Ectodermal cell (in vitro differentiated cells): ENCODE measurements at regions not wholly inside any gene's neighbourhood (a gene's known extent, or its start where the extent isn't known, plus 50 kb on each side); places are given as distances from the start of the nearest gene placed in this dataset.

Experiments
- H3K27ac ChIP-seq: 2 replicates; pipeline ENCODE4 v1.7.0; 2013; ENCODE audit warnings: mild to moderate bottlenecking, low read depth, low read length; ENCODE audit not compliant: insufficient read depth, poor library complexity, severe bottlenecking
- H3K27me3 ChIP-seq: 2 replicates; pipeline ENCODE4 v1.7.0; 2013; ENCODE audit warnings: mild to moderate bottlenecking, low read length; ENCODE audit not compliant: insufficient read depth, control insufficient read depth, poor library complexity, severe bottlenecking
- H3K36me3 ChIP-seq: one replicate; pipeline ENCODE4 v1.7.0; 2013; ENCODE audit warnings: low read length; ENCODE audit not compliant: control insufficient read depth, insufficient read depth
- H3K4me1 ChIP-seq: one replicate; pipeline ENCODE4 v1.7.0; 2013; ENCODE audit warnings: low read length; ENCODE audit not compliant: control insufficient read depth, insufficient read depth
- H3K4me3 ChIP-seq: 2 replicates; pipeline ENCODE4 v1.7.0; 2013; ENCODE audit warnings: low read depth, low read length, control low read depth; ENCODE audit not compliant: insufficient read depth
- H3K9me3 ChIP-seq: 2 replicates; pipeline ENCODE4 v1.7.0; 2013; ENCODE audit warnings: mild to moderate bottlenecking, low read length, moderate library complexity; ENCODE audit not compliant: control insufficient read depth
- WGBS, 2 experiments: methylation state at CpG; one replicate each; pipeline ENCODE4 v1.1.7; 2013; ENCODE audit warnings: missing lambda C conversion rate in 2 of 2; 5-methylcytosine and 5-hydroxymethylcytosine counted together

DNA sequence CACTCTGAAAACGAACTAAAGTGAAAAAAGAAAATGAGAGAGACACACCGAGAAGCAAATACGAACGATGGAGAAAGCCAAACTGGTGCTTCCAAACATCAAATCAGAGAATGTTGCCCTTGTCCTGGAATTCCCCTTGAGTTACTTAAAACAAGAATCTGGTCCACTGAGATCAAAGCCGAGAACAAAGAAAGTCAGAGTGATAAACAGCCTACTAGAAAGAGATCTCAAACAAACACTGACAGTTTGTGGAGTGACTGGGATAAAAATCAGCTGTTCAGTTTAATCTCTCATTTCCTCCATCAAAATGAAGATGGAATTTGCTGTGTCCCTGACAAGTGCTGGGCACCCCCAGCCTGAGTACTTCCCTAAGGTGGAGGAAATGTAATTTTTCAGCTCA is 582.6 kb downstream of the NR2F1-AS1 start:
- Histone ChIP-seq H3K27ac (no peak overlapping the region), H3K27me3 (no peaks in the 10 kb centered on the region), H3K36me3 (peaks cover 2% of the 10 kb centered on the region), H3K4me3 (no peak overlapping the region), H3K4me1 (peaks cover 5% of the 10 kb centered on the region), H3K9me3 (no peaks in the 10 kb centered on the region)
- WGBS, 2 experiments = 87 to 92% methylated on average over 5 of the region's 5 CpGs

DNA sequence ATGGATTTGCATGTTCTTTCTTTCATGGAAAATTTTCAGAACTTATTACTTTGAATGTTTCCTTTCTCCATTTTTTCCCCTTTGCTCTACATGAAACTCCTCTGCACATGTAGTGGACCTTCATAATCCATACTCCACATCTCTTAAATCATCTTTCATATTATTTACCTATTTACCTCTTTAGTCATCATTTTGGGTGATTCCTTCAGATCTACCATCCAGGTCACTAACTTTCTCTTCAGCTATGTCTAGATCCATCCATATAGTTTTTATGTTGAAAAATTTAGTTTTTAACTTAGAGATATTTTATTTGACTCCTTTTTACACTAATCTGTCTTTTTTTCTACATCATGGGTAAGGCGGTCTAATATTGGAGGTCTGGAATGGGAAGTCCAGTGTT is 586.6 kb downstream of the NR2F1-AS1 start:
- Histone ChIP-seq H3K4me3 (no peak overlapping the region), H3K27ac (no peak overlapping the region), H3K4me1 (peaks cover 13% of the 10 kb centered on the region), H3K27me3 (no peaks in the 10 kb centered on the region), H3K9me3 (no peaks in the 10 kb centered on the region), H3K36me3 (peaks cover 4% of the 10 kb centered on the region)
- 100% methylated on average over 1 of the region's 1 CpG; no CpG with 5 or more reads in 1 of the 2 experiments for WGBS, 2 experiments

GRCh38 chr5:92992073-92992472 is 588.9 kb downstream of the NR2F1-AS1 start:
- H3K36me3 ChIP-seq = peaks cover 4% of the 10 kb centered on the region
- H3K27me3 ChIP-seq = no peaks in the 10 kb centered on the region
- peak overlapping the region; percentile 41 for H3K27ac ChIP-seq
- H3K4me1 ChIP-seq = peaks cover 8% of the 10 kb centered on the region
- no peaks in the 10 kb centered on the region for H3K9me3 ChIP-seq
- H3K4me3 ChIP-seq = no peak overlapping the region

DNA sequence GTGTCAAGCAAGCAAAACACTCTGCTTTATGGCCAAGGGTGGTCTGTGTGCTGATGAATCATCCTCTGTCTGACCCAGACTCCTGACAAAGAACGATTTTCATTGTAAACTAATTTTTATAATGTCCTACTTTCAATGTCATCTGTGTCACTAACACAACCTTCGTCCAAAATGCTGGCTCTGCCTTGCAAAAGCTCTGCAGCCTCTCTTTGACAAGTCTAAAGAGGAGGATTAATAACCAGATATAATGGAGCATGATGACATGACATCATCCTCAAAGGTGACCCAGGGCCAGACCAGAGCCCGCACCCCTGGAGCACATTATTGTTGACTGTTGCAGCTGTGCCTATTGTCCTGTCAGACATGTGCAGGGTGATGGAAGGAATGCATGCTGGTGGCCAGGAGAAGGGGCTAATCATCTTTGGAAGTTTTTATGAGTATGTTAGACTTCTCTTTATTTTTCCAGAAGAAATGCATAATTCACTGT is 589.4 kb downstream of the NR2F1-AS1 start:
- no peak overlapping the region for H3K4me3 ChIP-seq
- 77 to 87% methylated on average over 2 to 3 of the region's 3 CpGs for WGBS, 2 experiments
- peaks cover 4% of the 10 kb centered on the region for H3K36me3 ChIP-seq
- no peaks in the 10 kb centered on the region for H3K9me3 ChIP-seq
- peaks cover 8% of the 10 kb centered on the region for H3K4me1 ChIP-seq
- peak overlapping the region; percentile 51 for H3K27ac ChIP-seq
- H3K27me3 ChIP-seq = no peaks in the 10 kb centered on the region

DNA sequence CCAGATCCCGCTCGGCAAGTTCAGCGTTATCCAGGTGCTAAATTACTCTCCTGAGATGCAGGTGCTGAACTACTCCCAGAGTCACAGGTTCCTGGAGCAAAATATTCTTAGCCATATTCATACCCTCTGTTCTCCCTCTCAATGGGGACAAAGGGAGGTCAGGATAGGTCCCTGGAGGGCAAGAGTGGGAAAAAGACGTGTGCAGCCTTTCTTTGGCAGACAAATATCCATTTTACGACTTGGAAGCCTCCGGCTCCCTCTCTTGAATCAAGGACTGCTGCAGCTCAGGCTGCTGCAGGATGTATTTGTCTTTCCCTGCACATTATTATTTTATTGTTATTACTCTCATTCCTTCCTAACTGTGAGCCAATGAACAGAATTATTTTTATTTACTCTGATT is 590.2 kb downstream of the NR2F1-AS1 start:
- no peak overlapping the region for H3K4me3 ChIP-seq
- no peak overlapping the region for H3K27ac ChIP-seq
- H3K27me3 ChIP-seq = no peaks in the 10 kb centered on the region
- WGBS, 2 experiments = 86 to 87% methylated on average over 6 of the region's 6 CpGs
- peaks cover 8% of the 10 kb centered on the region for H3K4me1 ChIP-seq
- H3K9me3 ChIP-seq = no peaks in the 10 kb centered on the region
- H3K36me3 ChIP-seq = peaks cover 4% of the 10 kb centered on the region

DNA sequence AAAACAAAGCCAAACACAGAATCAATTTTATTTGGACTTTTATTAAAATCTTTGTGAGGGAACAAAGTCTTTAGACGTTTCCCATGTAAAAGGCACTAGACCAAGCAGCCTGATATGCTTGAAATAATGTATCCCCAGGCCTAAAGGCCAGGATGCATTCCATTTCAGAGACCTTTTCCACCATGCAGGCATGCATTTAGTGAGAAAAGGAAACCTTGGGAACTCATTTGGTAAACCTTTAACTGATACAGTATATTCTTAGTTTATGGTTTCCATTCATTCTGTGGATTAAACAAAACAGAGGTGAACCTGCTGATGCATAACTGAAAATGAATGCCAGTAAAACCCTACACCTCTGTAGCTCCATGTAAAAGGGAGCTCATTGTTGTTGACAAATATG is 600.0 kb downstream of the NR2F1-AS1 start:
- WGBS, 2 experiments = 73 to 97% methylated on average over 1 of the region's 1 CpG
- Histone ChIP-seq H3K36me3 (no peaks in the 10 kb centered on the region), H3K4me1 (peaks cover 7% of the 10 kb centered on the region), H3K4me3 (no peak overlapping the region), H3K9me3 (no peaks in the 10 kb centered on the region), H3K27me3 (no peaks in the 10 kb centered on the region), H3K27ac (no peak overlapping the region)

GRCh38 chr5:92980491-92980890 is 600.5 kb downstream of the NR2F1-AS1 start:
- H3K27me3 ChIP-seq = no peaks in the 10 kb centered on the region
- no peaks in the 10 kb centered on the region for H3K9me3 ChIP-seq
- WGBS, 2 experiments = 96 to 100% methylated on average over 3 of the region's 3 CpGs
- H3K27ac ChIP-seq = no peak overlapping the region
- H3K36me3 ChIP-seq = no peaks in the 10 kb centered on the region
- H3K4me1 ChIP-seq = peaks cover 7% of the 10 kb centered on the region
- no peak overlapping the region for H3K4me3 ChIP-seq

DNA sequence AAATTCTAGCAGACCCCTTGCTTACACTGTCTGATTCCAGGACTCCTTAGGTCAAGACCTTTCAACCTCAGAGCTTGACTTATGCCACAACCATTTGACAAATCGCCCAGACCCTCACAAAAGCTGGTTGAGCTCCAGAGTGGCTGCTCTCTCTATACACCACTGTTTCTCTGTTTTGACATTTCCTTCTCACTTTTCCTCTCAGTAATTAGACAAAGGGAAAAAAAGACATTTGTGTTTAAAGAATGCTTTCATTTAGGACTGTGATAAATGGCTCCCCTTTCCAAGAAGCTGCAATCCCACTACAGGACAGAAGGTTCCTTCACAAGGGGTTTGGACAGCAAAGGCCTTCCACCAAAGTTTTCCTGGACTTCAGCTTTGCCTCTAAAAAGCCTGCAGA is 601.3 kb downstream of the NR2F1-AS1 start:
- Histone ChIP-seq H3K4me1 (peaks cover 7% of the 10 kb centered on the region), H3K27ac (peak overlapping the region; percentile 2), H3K9me3 (no peaks in the 10 kb centered on the region), H3K36me3 (no peaks in the 10 kb centered on the region), H3K4me3 (no peak overlapping the region), H3K27me3 (no peaks in the 10 kb centered on the region)
- WGBS, 2 experiments = 41 to 47% methylated on average over 1 of the region's 1 CpG

GRCh38 chr5:92977846-92978540 is 603.0 kb downstream of the NR2F1-AS1 start:
- H3K4me3 ChIP-seq = no peak overlapping the region
- no peaks in the 10 kb centered on the region for H3K9me3 ChIP-seq
- H3K36me3 ChIP-seq = no peaks in the 10 kb centered on the region
- H3K27me3 ChIP-seq = no peaks in the 10 kb centered on the region
- WGBS, 2 experiments = 88 to 92% methylated on average over 3 of the region's 3 CpGs
- H3K4me1 ChIP-seq = peaks cover 7% of the 10 kb centered on the region
- no peak overlapping the region for H3K27ac ChIP-seq

GRCh38 chr5:92976156-92976555 is 604.9 kb downstream of the NR2F1-AS1 start:
- Histone ChIP-seq H3K27ac (no peak overlapping the region), H3K4me3 (no peak overlapping the region), H3K9me3 (no peaks in the 10 kb centered on the region), H3K27me3 (no peaks in the 10 kb centered on the region), H3K4me1 (peaks cover 7% of the 10 kb centered on the region), H3K36me3 (no peaks in the 10 kb centered on the region)
- 75 to 93% methylated on average over 1 of the region's 1 CpG for WGBS, 2 experiments
